T-cell (primary cell): ENCODE measurements at regions not wholly inside any gene's neighbourhood (a gene's known extent, or its start where the extent isn't known, plus 50 kb on each side); places are given as distances from the start of the nearest gene placed in this dataset.

ENCODE experiments used
- ATAC-seq, 4 experiments: fragments of 200-7000 bp in 3 of 4; fragments of 150-1000 bp in 1 of 4; cut with Tn5 transposase; replicated peaks in 1 of 4; 1 replicate in 3 of 4; 2 replicates in 1 of 4; pipeline ENCODE4 v1.10.0; 2021; ENCODE audit warnings: moderate library complexity in 3 of 4, mild to moderate bottlenecking in 2 of 4, moderate number of reproducible peaks in 1 of 4
- CTCF ChIA-PET, 2 donors: fragments of 300-600 bp; sonication (Branson Sonifier 250); formaldehyde crosslinking; loops; one replicate each; lab custom pipeline; 2022; ENCODE audit warnings: antibody characterized with exemption in 2 of 2; lab: Charles Lee
- POLR2A ChIA-PET, 2 donors: fragments of 300-600 bp; sonication (Branson Sonifier 250); formaldehyde crosslinking; loops; one replicate each; lab custom pipeline; 2022; ENCODE audit warnings: antibody characterized with exemption in 2 of 2; lab: Charles Lee
- DNase-seq, 35 experiments: peaks; one replicate each; pipeline versions ENCODE4 v3.0.0 to v3.0.0-alpha.2; 2013 to 2023
- H3K27ac ChIP-seq: one replicate; pipeline ENCODE4 v1.5.1; 2013; ENCODE audit warnings: low read length
- H3K27me3 ChIP-seq, 2 experiments: replicated peaks in 1 of 2; 1 replicate in 1 of 2; 2 replicates in 1 of 2; pipeline versions ENCODE4 v1.6.1 to v1.7.0; 2013; ENCODE audit warnings: low read length in 1 of 2, mixed read lengths in 1 of 2; ENCODE audit not compliant: control insufficient read depth in 2 of 2, insufficient read depth in 2 of 2; ENCODE audit errors: extremely low read depth in 1 of 2
- H3K36me3 ChIP-seq, 2 donors: 1 replicate in 1 of 2; 2 replicates in 1 of 2; pipeline versions ENCODE4 v1.6.1 to v1.7.0; 2013; ENCODE audit warnings: low read length in 1 of 2; ENCODE audit not compliant: control insufficient read depth in 2 of 2, insufficient read depth in 1 of 2; ENCODE audit errors: extremely low read depth in 1 of 2
- H3K4me1 ChIP-seq, 2 experiments: 1 replicate in 1 of 2; 2 replicates in 1 of 2; pipeline versions ENCODE4 v1.6.1 to v1.7.0; 2013; ENCODE audit warnings: low read length in 2 of 2, mixed read lengths in 1 of 2; ENCODE audit not compliant: insufficient read depth in 2 of 2, control insufficient read depth in 1 of 2; ENCODE audit errors: extremely low read depth in 1 of 2
- H3K4me3 ChIP-seq, 2 donors: 1 replicate in 1 of 2; 2 replicates in 1 of 2; pipeline versions ENCODE4 v1.5.1 to v1.7.0; 2013; ENCODE audit warnings: mild to moderate bottlenecking in 2 of 2, low read length in 1 of 2, moderate library complexity in 1 of 2; ENCODE audit not compliant: control insufficient read depth in 1 of 2; ENCODE audit errors: extremely low read depth in 1 of 2
- H3K9me3 ChIP-seq: 2 replicates; pipeline ENCODE4 v1.7.0; 2013
- H3K27ac Mint-ChIP-seq, 2 donors: one replicate each; pipeline ENCODE4 v1.8.0; 2020 to 2021; ENCODE audit warnings: mild to moderate bottlenecking in 2 of 2, mixed read lengths in 2 of 2
- H3K27me3 Mint-ChIP-seq, 2 donors: one replicate each; pipeline ENCODE4 v1.8.0; 2021 to 2022; ENCODE audit warnings: mixed read lengths in 2 of 2
- H3K36me3 Mint-ChIP-seq: one replicate; pipeline ENCODE4 v1.8.0; 2021; ENCODE audit warnings: mixed read lengths
- H3K4me1 Mint-ChIP-seq, 3 donors: one replicate each; pipeline ENCODE4 v1.8.0; 2020 to 2022; ENCODE audit warnings: mixed read lengths in 3 of 3, mild to moderate bottlenecking in 1 of 3
- H3K4me3 Mint-ChIP-seq, 3 donors: one replicate each; pipeline ENCODE4 v1.8.0; 2020 to 2022; ENCODE audit warnings: mild to moderate bottlenecking in 3 of 3, mixed read lengths in 3 of 3, moderate library complexity in 3 of 3
- H3K9me3 Mint-ChIP-seq, 3 donors: one replicate each; pipeline ENCODE4 v1.8.0; 2020 to 2022; ENCODE audit warnings: mixed read lengths in 3 of 3
- WGBS: methylation state at CpG from one replicate; pipeline ENCODE4 v1.1.5; 2013; ENCODE audit warnings: missing lambda C conversion rate; ENCODE audit not compliant: insufficient coverage; 5-methylcytosine and 5-hydroxymethylcytosine counted together

DNA sequence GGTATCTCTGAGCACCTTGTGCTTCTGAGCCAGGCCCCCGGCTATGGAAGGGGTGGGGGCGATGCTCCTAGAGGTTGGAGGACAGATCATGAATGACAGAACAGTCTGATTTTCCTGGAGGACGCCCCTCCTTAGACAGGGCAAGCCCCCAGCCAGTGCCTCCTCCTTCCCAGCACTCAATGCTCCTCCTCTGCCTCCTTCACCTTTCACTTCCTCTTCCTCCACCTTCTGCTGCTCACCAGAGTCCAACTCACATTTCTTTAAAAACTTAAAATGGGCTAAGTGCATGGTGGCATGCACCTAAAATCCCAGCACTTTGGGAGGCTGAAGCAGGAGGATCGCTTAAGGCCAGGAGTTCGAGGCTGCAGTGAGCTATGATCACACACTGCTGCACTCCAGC, 71.1 kb upstream of the CUX1 start:
- H3K4me3 Mint-ChIP-seq = no peak overlapping the region
- POLR2A ChIA-PET = no interaction called here
- peaks cover 2 to 30% of the 10 kb centered on the region in 2 experiments for H3K4me1 ChIP-seq
- H3K27ac ChIP-seq = no peak overlapping the region
- no peaks in the 10 kb centered on the region for H3K36me3 Mint-ChIP-seq
- no peak overlapping the region for H3K27ac Mint-ChIP-seq
- H3K4me1 Mint-ChIP-seq = peaks cover 5 to 15% (median 11%) of the 10 kb centered on the region in 3 donors
- H3K27me3 ChIP-seq = peaks cover 0 to 36% of the 10 kb centered on the region in 2 experiments
- DNase-seq = no peak
- H3K36me3 ChIP-seq = no peaks in the 10 kb centered on the region
- H3K9me3 Mint-ChIP-seq = no peaks in the 10 kb centered on the region
- no peaks in the 10 kb centered on the region for H3K9me3 ChIP-seq
- CTCF ChIA-PET = no interaction called here
- ATAC-seq = no peak
- H3K27me3 Mint-ChIP-seq = peaks cover 0 to 8% of the 10 kb centered on the region in 2 donors
- WGBS = 43% methylated on average over 3 of the region's 5 CpGs
- no peak overlapping the region for H3K4me3 ChIP-seq

DNA sequence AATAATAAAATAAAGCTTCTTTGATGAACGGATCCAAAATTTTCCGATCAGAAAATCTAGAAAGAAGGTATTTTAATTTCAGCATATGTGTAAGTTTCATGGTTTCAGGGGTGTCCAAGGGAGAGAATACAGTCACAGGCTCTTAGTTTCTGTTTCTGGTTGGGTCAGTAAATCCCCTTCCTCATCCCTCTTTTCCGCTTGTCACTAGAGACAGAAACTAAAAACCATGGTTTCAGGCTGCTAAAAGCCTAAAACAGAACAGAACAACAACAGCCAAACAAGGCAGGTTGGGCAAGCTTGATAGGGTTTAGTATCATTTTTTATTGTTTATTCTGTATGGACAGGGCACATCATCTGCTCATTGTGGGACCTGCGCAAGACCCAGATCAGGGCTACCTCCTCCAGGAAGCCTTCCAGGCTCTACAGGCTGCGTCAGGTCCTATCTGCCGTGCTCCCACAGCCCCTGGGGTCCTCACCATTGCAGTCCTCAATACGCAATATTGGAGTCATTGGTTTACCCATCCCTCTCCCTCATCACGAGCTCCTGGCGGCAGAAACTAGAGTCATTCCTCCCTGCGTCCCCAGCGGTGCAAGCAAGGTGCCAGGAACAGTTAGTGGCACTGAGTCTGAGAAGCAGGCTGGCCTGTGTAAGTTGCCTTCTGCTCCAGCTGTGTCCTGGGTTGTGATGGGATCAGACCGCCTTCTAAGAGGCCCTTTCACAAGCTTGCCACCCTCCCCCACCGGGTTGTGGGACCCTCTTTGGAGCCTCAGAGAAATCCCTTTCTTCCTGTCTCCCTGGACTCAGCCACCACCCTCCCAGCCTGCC, 70.2 kb upstream of the CUX1 start:
- no peak for ATAC-seq
- Mint-ChIP-seq H3K27me3 (peaks cover 0 to 7% of the 10 kb centered on the region in 2 donors), H3K36me3 (no peaks in the 10 kb centered on the region), H3K4me1 (peaks cover 0 to 8% (median 8%) of the 10 kb centered on the region in 3 donors), H3K9me3 (no peaks in the 10 kb centered on the region), H3K4me3 (no peak overlapping the region), H3K27ac (no peak overlapping the region)
- Histone ChIP-seq H3K4me1 (peaks cover 0 to 21% of the 10 kb centered on the region in 2 experiments), H3K27ac (no peak overlapping the region), H3K4me3 (no peak overlapping the region), H3K36me3 (no peaks in the 10 kb centered on the region), H3K9me3 (no peaks in the 10 kb centered on the region), H3K27me3 (peaks cover 0 to 37% of the 10 kb centered on the region in 2 experiments)
- ChIA-PET CTCF (no interaction called here), POLR2A (no interaction called here)
- WGBS = 93% methylated on average over 7 of the region's 13 CpGs
- no peak for DNase-seq

DNA sequence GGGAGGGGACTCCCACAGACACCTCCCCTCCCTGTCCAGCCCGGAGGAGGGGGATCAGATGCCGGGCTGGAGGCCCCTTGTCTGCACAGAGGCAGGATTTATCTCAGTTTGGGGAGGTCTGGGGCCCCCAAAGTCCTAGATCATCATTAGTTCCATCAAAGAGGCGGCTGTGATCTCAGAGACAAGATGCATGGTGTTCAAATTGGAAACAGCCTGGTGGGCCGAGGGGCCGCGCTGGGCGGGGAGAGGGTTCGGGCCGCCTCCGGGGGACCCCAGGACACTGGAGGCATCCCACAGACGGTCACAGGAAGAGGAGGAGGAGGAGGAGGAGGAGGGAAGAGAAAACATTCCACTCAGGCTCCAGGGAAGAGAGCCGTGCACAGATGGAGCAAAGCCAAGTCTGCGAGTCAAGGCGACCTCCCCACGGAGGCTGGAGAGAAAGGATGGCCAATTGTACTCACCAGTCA, 69.5 kb upstream of the CUX1 start:
- H3K27me3 ChIP-seq = peaks cover 0 to 34% of the 10 kb centered on the region in 2 experiments
- H3K4me3 ChIP-seq = no peak overlapping the region
- peaks cover 0 to 4% (median 3%) of the 10 kb centered on the region in 3 donors for H3K4me1 Mint-ChIP-seq
- DNase-seq = no peak
- ChIA-PET POLR2A (no interaction called here), CTCF (no interaction called here)
- no peak overlapping the region for H3K27ac ChIP-seq
- peaks cover 0 to 5% of the 10 kb centered on the region in 2 donors for H3K27me3 Mint-ChIP-seq
- no peaks in the 10 kb centered on the region for H3K36me3 Mint-ChIP-seq
- 95% methylated on average over 8 of the region's 15 CpGs for WGBS
- H3K4me3 Mint-ChIP-seq = no peak overlapping the region
- no peak for ATAC-seq
- no peaks in the 10 kb centered on the region for H3K9me3 ChIP-seq
- H3K27ac Mint-ChIP-seq = no peak overlapping the region
- no peaks in the 10 kb centered on the region for H3K36me3 ChIP-seq
- H3K4me1 ChIP-seq = peaks cover 0 to 14% of the 10 kb centered on the region in 2 experiments
- H3K9me3 Mint-ChIP-seq = no peaks in the 10 kb centered on the region

DNA sequence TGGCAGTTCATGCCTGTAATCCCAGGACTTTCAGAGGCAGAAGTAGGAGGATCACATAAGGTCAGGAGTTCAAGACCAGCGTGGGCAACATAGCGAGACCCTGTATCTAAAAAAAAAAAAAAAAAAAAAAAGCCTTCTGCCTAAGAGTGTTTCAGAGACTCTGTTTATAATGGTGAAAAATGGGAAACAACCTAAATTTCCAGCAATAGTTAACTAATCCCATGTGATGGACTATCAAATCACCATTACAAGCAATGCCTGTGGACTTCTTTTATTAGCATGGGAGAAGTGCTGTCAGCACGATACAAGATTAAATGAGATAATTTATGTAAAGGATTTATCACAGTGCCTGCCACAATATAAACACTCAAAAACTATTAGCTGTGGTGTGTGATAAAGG, 67.5 kb upstream of the CUX1 start:
- POLR2A ChIA-PET = no interaction called here
- Histone ChIP-seq H3K4me3 (no peak overlapping the region), H3K27me3 (peaks cover 0 to 33% of the 10 kb centered on the region in 2 experiments), H3K9me3 (no peaks in the 10 kb centered on the region), H3K36me3 (no peaks in the 10 kb centered on the region), H3K4me1 (peaks cover 0 to 2% of the 10 kb centered on the region in 2 experiments), H3K27ac (no peak overlapping the region)
- CTCF ChIA-PET = no interaction called here
- ATAC-seq = no peak
- no peak overlapping the region for H3K4me3 Mint-ChIP-seq
- whole genome bisulfite sequencing = no CpG with 5 or more reads among the region's 3 CpGs
- no peak for DNase-seq
- H3K36me3 Mint-ChIP-seq = no peaks in the 10 kb centered on the region
- H3K9me3 Mint-ChIP-seq = no peaks in the 10 kb centered on the region
- H3K4me1 Mint-ChIP-seq = peaks cover 10 to 11% (median 11%) of the 10 kb centered on the region in 3 donors
- no peak overlapping the region for H3K27ac Mint-ChIP-seq
- peaks cover 0 to 5% of the 10 kb centered on the region in 2 donors for H3K27me3 Mint-ChIP-seq

DNA sequence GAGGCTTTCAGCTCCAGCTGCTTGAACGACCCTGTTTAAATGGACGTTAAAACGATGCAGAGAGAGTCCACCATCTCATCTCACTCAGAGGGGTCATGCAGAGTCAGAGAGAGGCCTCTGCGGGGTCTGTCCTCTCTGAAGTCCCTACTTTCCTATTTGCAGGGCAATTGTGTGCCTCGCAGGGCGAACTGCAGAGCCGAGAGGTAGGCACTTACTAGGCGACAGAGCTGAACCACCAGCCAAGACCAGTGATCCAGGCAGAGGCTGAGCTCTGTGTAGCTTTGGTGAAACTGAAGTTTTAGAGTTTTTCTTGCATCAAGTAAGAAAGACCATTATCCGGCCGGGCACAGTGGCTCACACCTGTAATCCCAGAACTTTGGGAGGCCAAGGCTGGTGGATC, 64.1 kb upstream of the CUX1 start:
- CTCF ChIA-PET = no interaction called here
- no peaks in the 10 kb centered on the region for H3K36me3 Mint-ChIP-seq
- WGBS = 99% methylated on average over 10 of the region's 10 CpGs
- DNase-seq = no peak
- H3K4me3 Mint-ChIP-seq = no peak overlapping the region
- H3K27ac Mint-ChIP-seq = no peak overlapping the region
- no peaks in the 10 kb centered on the region for H3K9me3 Mint-ChIP-seq
- H3K27me3 ChIP-seq = peaks cover 0 to 23% of the 10 kb centered on the region in 2 experiments
- peaks cover 0 to 2% of the 10 kb centered on the region in 2 experiments for H3K4me1 ChIP-seq
- POLR2A ChIA-PET = no interaction called here
- no peaks in the 10 kb centered on the region for H3K36me3 ChIP-seq
- H3K27ac ChIP-seq = no peak overlapping the region
- no peak for ATAC-seq
- peaks cover 12 to 14% (median 13%) of the 10 kb centered on the region in 3 donors for H3K4me1 Mint-ChIP-seq
- H3K4me3 ChIP-seq = no peak overlapping the region
- H3K9me3 ChIP-seq = no peaks in the 10 kb centered on the region
- H3K27me3 Mint-ChIP-seq = peaks cover 0 to 7% of the 10 kb centered on the region in 2 donors

DNA sequence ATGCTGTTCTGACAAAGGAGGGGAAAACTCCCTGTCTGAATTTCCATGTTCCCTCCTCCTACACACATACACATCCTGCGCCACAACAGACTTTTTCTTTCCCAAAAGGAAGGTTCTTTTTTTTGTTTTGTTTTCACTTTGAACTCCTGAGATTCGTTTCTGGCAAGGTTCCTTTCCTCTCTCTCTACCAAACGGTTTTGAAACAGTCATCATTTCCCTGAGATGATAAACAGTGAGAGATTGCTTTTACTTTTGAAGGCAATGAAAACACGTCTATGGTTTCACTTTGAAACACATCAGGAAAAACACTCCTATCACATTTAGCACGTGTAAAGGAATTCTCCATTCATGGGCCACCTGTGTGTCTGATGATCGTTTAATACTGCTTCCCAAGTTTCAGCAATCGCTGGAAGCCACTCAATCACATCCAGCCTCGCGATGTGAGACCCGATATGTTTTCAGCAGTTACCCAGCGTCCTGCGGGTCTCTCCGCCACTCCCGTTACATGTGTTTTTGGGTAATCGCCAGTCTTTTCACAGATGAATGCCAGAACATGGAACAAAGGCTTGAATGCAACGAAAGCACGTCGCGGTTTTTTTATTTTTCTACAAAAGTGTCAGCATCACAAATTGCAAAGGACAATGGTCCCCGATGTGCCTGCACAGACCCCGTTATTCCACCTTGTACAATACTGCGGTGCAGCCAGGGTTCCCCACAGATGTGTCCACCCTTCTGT, 62.8 kb upstream of the CUX1 start:
- Histone ChIP-seq H3K27me3 (peaks cover 0 to 15% of the 10 kb centered on the region in 2 experiments), H3K4me3 (peak overlapping the region in 1 of 2 donors; percentile 40), H3K27ac (no peak overlapping the region), H3K36me3 (no peaks in the 10 kb centered on the region), H3K4me1 (peaks cover 0 to 2% of the 10 kb centered on the region in 2 experiments), H3K9me3 (no peaks in the 10 kb centered on the region)
- ChIA-PET CTCF (no interaction called here), POLR2A (no interaction called here)
- 33% methylated on average over 18 of the region's 22 CpGs for WGBS
- H3K4me1 Mint-ChIP-seq = peaks cover 12 to 14% (median 13%) of the 10 kb centered on the region in 3 donors
- ATAC-seq = peak; percentile 31 to 40 (median 36)
- peak in 1 of 35 experiments; percentile 16 for DNase-seq
- peak overlapping the region; percentile 71 to 87 (median 71) for H3K4me3 Mint-ChIP-seq
- H3K27me3 Mint-ChIP-seq = peaks cover 0 to 4% of the 10 kb centered on the region in 2 donors
- H3K36me3 Mint-ChIP-seq = no peaks in the 10 kb centered on the region
- peak overlapping the region; percentile 60 to 95 for H3K27ac Mint-ChIP-seq
- H3K9me3 Mint-ChIP-seq = no peaks in the 10 kb centered on the region
